ENCODE measurements at regions not wholly inside any gene's neighbourhood (a gene's known extent, or its start where the extent isn't known, plus 50 kb on each side); places are given as distances from the start of the nearest gene placed in this dataset.

DNA sequence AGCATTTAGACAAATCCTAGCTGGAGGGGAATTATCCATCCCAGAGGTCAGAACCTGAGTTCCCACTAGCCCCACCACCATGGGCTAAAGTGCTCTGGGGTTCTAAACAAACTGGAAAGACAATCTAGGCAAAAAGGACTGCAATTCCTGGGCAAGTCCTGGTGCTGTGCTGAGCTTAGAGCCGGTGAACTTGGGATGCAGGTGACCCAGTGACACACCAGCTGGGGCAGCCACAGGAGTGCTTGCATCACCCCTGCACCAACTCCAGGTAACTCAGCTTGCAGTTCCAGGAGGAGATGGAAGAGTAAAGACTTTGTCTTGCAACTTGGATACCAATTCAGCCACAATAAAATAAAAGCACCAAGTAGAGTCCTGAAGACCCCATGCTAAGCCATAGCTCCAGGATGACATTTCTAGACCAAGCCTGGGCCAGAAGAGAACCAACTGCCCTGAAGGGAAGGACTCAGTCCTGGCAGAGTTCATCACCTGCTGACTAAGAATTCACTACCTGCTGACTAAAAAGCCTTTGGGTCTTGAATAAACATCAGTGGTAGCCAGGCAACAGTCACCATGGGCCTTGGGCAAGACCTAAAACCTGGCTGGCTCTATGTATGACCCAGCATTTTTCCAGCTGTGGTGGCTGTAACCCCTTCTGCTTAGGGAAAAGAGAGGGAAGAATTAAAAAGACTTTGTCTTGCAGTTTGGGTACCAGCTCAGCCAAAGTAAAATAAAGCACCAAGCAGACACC, 223.4 kb upstream of the DIO2 start:
- TF ChIP-seq EP300 (IDR thresholded peaks at IDR 0.05) (no peak), POLR2AphosphoS5 (IDR thresholded peaks at IDR 0.05) (no peak)

Measured in stomach (tissue), 4 donors.